ENCODE measurements at regions not wholly inside any gene's neighbourhood (a gene's known extent, or its start where the extent isn't known, plus 50 kb on each side); places are given as distances from the start of the nearest gene placed in this dataset.

DNA sequence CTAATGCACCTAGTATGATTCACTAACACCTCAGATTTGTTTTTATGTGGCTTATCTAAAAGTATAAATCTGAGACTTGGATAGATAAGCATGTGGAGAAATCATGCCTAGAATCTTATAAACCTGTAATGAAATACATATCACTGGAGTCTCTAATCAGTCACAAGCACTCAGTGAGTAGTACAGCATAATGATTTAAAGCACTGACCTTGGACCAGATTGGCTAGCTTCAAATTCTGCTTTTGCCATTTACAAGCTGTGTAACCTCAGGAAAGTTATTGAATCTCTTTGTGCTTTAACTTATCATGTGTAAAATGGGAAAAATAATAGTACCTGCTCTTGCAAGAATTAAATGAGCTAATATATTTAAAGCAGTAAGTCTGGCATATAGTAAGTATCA is 61.2 kb upstream of the ALDH1A1 start:
- dilution Hi-C loops (cut with HindIII; ENCODE audit: low sequenced_read_pairs, unreplicated experiment) (no loop called here), in situ Hi-C loops (cut with MboI; ENCODE audit: low sequenced_read_pairs) (no loop called here), intact Hi-C loops (cut with micrococcal nuclease) (no loop called here)
- H3K9me1 ChIP-seq (ENCODE audit: insufficient read depth, low read length) = no peaks in the 10 kb centered on the region
- no peak overlapping the region for H3K18ac ChIP-seq (ENCODE audit: low read depth, low read length)
- DNase-seq = no peak
- ATAC-seq (ENCODE audit: low read depth) = no peak
- H3K4ac ChIP-seq (ENCODE audit: low read depth, low read length) = no peak overlapping the region
- no peaks in the 10 kb centered on the region; the same call in 1 of the 2 replicates for H3K27me3 ChIP-seq (ENCODE audit: control insufficient read depth, insufficient read depth, low read length)
- H3K9ac ChIP-seq (ENCODE audit: low read depth, low read length) = no peak overlapping the region
- H2BK120ac ChIP-seq (ENCODE audit: low read depth, low read length) = no peak overlapping the region
- no peak overlapping the region for H2AK9ac ChIP-seq (replicated peaks; ENCODE audit: low read depth, low read length, poor library complexity)
- H3K23ac ChIP-seq (ENCODE audit: low read depth, low read length) = no peak overlapping the region
- ChIA-PET CTCF (interaction anchor here (0.9 to 1.8 kb wide), 2 partner anchors 9 to 156 kb away, joined by 4 to 11 read pairs; no protein-coding TSS in a partner anchor), POLR2A (ENCODE audit: unreplicated experiment) (no interaction called here)
- H2BK15ac ChIP-seq (ENCODE audit: low read depth, low read length) = no peak overlapping the region
- TF ChIP-seq MAZ (IDR thresholded peaks at IDR 0.05; ENCODE audit: borderline replicate concordance, low read depth, low read length) = no peak
- TF ChIP-seq MAFK (IDR thresholded peaks at IDR 0.05; ENCODE audit: low read depth, low read length) = no peak
- TF ChIP-seq POLR2A (IDR thresholded peaks at IDR 0.05; ENCODE audit: low read depth, low read length) = no peak
- no peak for TF ChIP-seq FOS (IDR thresholded peaks at IDR 0.05; ENCODE audit: low read depth, low read length)
- TF ChIP-seq, protein P1, sequence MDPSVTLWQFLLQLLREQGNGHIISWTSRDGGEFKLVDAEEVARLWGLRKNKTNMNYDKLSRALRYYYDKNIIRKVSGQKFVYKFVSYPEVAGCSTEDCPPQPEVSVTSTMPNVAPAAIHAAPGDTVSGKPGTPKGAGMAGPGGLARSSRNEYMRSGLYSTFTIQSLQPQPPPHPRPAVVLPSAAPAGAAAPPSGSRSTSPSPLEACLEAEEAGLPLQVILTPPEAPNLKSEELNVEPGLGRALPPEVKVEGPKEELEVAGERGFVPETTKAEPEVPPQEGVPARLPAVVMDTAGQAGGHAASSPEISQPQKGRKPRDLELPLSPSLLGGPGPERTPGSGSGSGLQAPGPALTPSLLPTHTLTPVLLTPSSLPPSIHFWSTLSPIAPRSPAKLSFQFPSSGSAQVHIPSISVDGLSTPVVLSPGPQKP (IDR thresholded peaks at IDR 0.05; ENCODE audit: borderline replicate concordance, low read depth, low read length) = no peak
- TF ChIP-seq RAD21 (IDR thresholded peaks at IDR 0.05; ENCODE audit: low read length) = no peak
- no peak for TF ChIP-seq RCOR1 (IDR thresholded peaks at IDR 0.05; ENCODE audit: insufficient replicate concordance, low read length)
- no peak for TF ChIP-seq CEBPB (IDR thresholded peaks at IDR 0.05; ENCODE audit: low read depth, low read length)
- H4K91ac ChIP-seq (ENCODE audit: insufficient read depth, low read depth, low read length) = no peak overlapping the region
- H3K4me3 ChIP-seq (ENCODE audit: insufficient read depth, low read depth, low read length) = no peak overlapping the region
- H3K79me1 ChIP-seq (ENCODE audit: low read depth in 1 of 2, low read length in 2 of 2) = no peaks in the 10 kb centered on the region
- no peak overlapping the region for H2AFZ ChIP-seq (replicated peaks; ENCODE audit: low read length, poor library complexity)
- no peak overlapping the region for H2BK5ac ChIP-seq (ENCODE audit: low read depth, low read length, poor library complexity, severe bottlenecking)
- H3K14ac ChIP-seq (replicated peaks; ENCODE audit: low read depth, low read length) = no peak overlapping the region
- no TSS peak for BruUV-seq (replicated peaks)
- H4K5ac ChIP-seq (ENCODE audit: low read depth, low read length) = no peak overlapping the region
- H3K36me3 ChIP-seq (ENCODE audit: control insufficient read depth, insufficient read depth, low read length) = no peaks in the 10 kb centered on the region
- H4K20me1 ChIP-seq (ENCODE audit: insufficient read depth, low read length) = no peaks in the 10 kb centered on the region
- H3K4me2 ChIP-seq (ENCODE audit: low read depth, low read length) = no peak overlapping the region
- H2BK20ac ChIP-seq (ENCODE audit: low read depth, low read length) = no peak overlapping the region
- no peak overlapping the region for H3K27ac ChIP-seq (ENCODE audit: insufficient read depth, low read length)
- no peak overlapping the region for H3K56ac ChIP-seq (ENCODE audit: extremely low read depth, insufficient read depth, low read length)
- no peak overlapping the region for H4K8ac ChIP-seq (ENCODE audit: low read depth in 2 of 2, low read length in 2 of 2)
- H2AK5ac ChIP-seq (ENCODE audit: low read depth, low read length) = no peak overlapping the region
- H3K9me3 ChIP-seq (ENCODE audit: control insufficient read depth, insufficient read depth, low read length) = no peaks in the 10 kb centered on the region
- H3K4me1 ChIP-seq (ENCODE audit: control insufficient read depth, insufficient read depth, low read length) = no peaks in the 10 kb centered on the region

All from IMR-90 (cell line).